Activated B cell treated with CpG ODN at 0.5 μM for 24 hours (primary cell): ENCODE measurements at regions not wholly inside any gene's neighbourhood (a gene's known extent, or its start where the extent isn't known, plus 50 kb on each side); places are given as distances from the start of the nearest gene placed in this dataset.

Source experiments
- ATAC-seq: fragments of 200-7000 bp; cut with Tn5 transposase; one replicate; pipeline ENCODE4 v1.10.0; 2021; ENCODE audit warnings: low read depth, mild to moderate bottlenecking, moderate library complexity
- CTCF ChIA-PET: fragments of 350-600 bp; sonication (Branson Sonifier 250); formaldehyde crosslinking; loops from one replicate; lab custom pipeline; 2021; ENCODE audit warnings: antibody characterized with exemption; lab: Charles Lee
- POLR2A ChIA-PET: fragments of 350-600 bp; sonication (Branson Sonifier 250); formaldehyde crosslinking; loops from one replicate; lab custom pipeline; 2021; ENCODE audit warnings: antibody characterized with exemption; lab: Charles Lee
- DNase-seq: peaks from one replicate; pipeline ENCODE4 v3.0.0; 2022
- H3K27ac Mint-ChIP-seq: one replicate; pipeline ENCODE4 v1.8.0; 2020; ENCODE audit warnings: mixed read lengths
- H3K27me3 Mint-ChIP-seq: one replicate; pipeline ENCODE4 v1.8.0; 2021; ENCODE audit warnings: mixed read lengths
- H3K36me3 Mint-ChIP-seq: one replicate; pipeline ENCODE4 v1.8.0; 2021; ENCODE audit warnings: low read depth, mixed read lengths
- H3K4me1 Mint-ChIP-seq: one replicate; pipeline ENCODE4 v1.8.0; 2021; ENCODE audit warnings: mixed read lengths
- H3K4me3 Mint-ChIP-seq: one replicate; pipeline ENCODE4 v1.8.0; 2020; ENCODE audit warnings: mild to moderate bottlenecking, mixed read lengths
- H3K9me3 Mint-ChIP-seq: one replicate; pipeline ENCODE4 v1.8.0; 2020; ENCODE audit warnings: mixed read lengths
- CTCF ChIP-seq: fragments of 200-600 bp; IDR thresholded peaks from one replicate; pipeline ENCODE4 v1.8.0; 2022; ENCODE audit warnings: antibody characterized with exemption, mild to moderate bottlenecking
- intact Hi-C: fragments of 100-400 bp; cut with micrococcal nuclease; formaldehyde crosslinking; loops from one replicate; pipeline ENCODE4 v1.15.1; 2024

- no peak for ATAC-seq
- no peak overlapping the region for H3K27ac Mint-ChIP-seq
- ChIA-PET POLR2A (no interaction called here), CTCF (no interaction called here)
- no peak for DNase-seq
- peaks cover 16% of the 10 kb centered on the region for H3K9me3 Mint-ChIP-seq
- H3K27me3 Mint-ChIP-seq = no peaks in the 10 kb centered on the region
- H3K4me1 Mint-ChIP-seq = no peaks in the 10 kb centered on the region
- TF ChIP-seq CTCF = no peak
- intact Hi-C loops = no loop called here
- no peak overlapping the region for H3K4me3 Mint-ChIP-seq
- H3K36me3 Mint-ChIP-seq = no peaks in the 10 kb centered on the region
Measured at GRCh38 chr6:76594109-76594508, 521.6 kb upstream of the IMPG1 start.

GRCh38 chr6:76593668-76594067, 521.2 kb upstream of the IMPG1 start:
- ChIA-PET POLR2A (no interaction called here), CTCF (no interaction called here)
- intact Hi-C loops = no loop called here
- no peak overlapping the region for H3K27ac Mint-ChIP-seq
- H3K4me1 Mint-ChIP-seq = no peaks in the 10 kb centered on the region
- H3K36me3 Mint-ChIP-seq = no peaks in the 10 kb centered on the region
- peaks cover 14% of the 10 kb centered on the region for H3K9me3 Mint-ChIP-seq
- ATAC-seq (no peak), DNase-seq (no peak)
- no peaks in the 10 kb centered on the region for H3K27me3 Mint-ChIP-seq
- TF ChIP-seq CTCF = no peak
- H3K4me3 Mint-ChIP-seq = no peak overlapping the region

GRCh38 chr6:76592566-76592965, 520.1 kb upstream of the IMPG1 start:
- no peak for TF ChIP-seq CTCF
- no peak for ATAC-seq
- Mint-ChIP-seq H3K27ac (no peak overlapping the region), H3K9me3 (peaks cover 13% of the 10 kb centered on the region), H3K36me3 (no peaks in the 10 kb centered on the region), H3K4me3 (no peak overlapping the region), H3K27me3 (no peaks in the 10 kb centered on the region), H3K4me1 (no peaks in the 10 kb centered on the region)
- CTCF ChIA-PET = no interaction called here
- intact Hi-C loops = no loop called here
- no peak for DNase-seq
- POLR2A ChIA-PET = no interaction called here

- Mint-ChIP-seq H3K9me3 (no peaks in the 10 kb centered on the region), H3K36me3 (no peaks in the 10 kb centered on the region), H3K4me1 (no peaks in the 10 kb centered on the region), H3K27me3 (no peaks in the 10 kb centered on the region), H3K27ac (no peak overlapping the region), H3K4me3 (no peak overlapping the region)
- no peak for DNase-seq
- no peak for TF ChIP-seq CTCF
- POLR2A ChIA-PET = no interaction called here
- ATAC-seq = no peak
- CTCF ChIA-PET = no interaction called here
- intact Hi-C loops = no loop called here
Measured at GRCh38 chr6:76587271-76587670, 514.8 kb upstream of the IMPG1 start.

- Mint-ChIP-seq H3K36me3 (no peaks in the 10 kb centered on the region), H3K4me3 (no peak overlapping the region), H3K27me3 (no peaks in the 10 kb centered on the region), H3K9me3 (no peaks in the 10 kb centered on the region), H3K27ac (no peak overlapping the region), H3K4me1 (no peaks in the 10 kb centered on the region)
- ATAC-seq (no peak), DNase-seq (no peak)
- no peak for TF ChIP-seq CTCF
- CTCF ChIA-PET = no interaction called here
- intact Hi-C loops = no loop called here
- POLR2A ChIA-PET = no interaction called here
Measured at GRCh38 chr6:76584121-76584520, 511.7 kb upstream of the IMPG1 start.
